ENCODE measurements at regions not wholly inside any gene's neighbourhood (a gene's known extent, or its start where the extent isn't known, plus 50 kb on each side); places are given as distances from the start of the nearest gene placed in this dataset.
A peak's percentile ranks its signal among the peaks of the same experiment; 100 is the strongest.

DNA sequence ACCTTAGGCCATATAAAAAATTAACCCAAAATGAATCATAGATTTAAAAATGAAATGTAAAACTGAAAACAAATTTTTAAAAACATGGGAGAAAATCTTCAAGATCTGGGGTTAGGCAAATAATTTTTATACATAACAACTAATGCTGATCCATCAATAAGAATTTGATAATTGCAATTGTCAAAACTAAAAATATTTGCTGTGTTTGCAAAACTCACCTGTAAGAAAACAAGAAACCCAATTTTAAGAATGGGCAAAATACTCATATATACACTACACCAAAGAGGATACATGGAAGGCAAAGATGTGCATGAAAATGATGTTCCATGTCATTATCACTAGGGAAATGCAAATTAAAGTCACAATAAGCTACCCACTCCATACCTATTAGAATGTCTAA, 194.8 kb upstream of the NRP1 start:
- no peak for DNase-seq

DNA sequence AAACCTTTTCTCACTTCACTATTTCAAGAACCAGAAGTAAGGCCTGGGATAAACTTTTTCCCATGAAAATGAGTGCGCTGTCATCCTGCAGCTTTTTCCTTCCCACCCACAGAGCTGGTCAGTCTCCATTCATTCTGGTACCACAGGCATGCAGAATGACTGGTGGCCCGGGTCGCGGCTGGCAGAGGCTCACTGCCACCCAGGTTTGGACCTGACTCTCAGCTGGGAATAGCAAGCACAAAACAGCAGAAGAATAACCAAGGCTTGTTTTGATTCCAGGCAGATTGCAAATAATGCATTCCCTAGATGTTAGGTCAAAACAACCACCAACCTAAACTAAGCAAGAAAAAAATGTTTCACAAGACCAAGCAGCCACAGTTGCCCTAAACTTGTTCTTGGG, 190.5 kb upstream of the NRP1 start:
- no peak for DNase-seq

DNA sequence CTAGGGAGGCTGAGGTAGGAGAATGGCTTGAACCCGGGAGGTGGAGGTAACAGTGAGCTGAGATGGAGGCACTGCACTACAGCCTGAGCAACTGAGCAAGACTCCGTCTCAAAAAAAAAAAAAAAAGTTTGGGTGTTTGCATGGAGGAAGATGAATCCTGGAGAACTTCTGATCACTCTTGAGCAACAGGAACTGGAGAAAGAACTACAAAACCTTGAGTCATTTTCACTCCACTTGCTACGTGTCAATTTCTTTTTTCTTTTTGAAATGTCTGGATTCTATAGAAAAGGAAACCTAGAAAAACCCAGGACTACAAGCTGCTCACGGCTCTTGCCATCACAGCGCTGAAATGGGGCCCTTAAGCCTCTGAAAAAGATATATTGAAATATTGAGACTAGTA, 189.6 kb upstream of the NRP1 start:
- DNase-seq: no peak

DNA sequence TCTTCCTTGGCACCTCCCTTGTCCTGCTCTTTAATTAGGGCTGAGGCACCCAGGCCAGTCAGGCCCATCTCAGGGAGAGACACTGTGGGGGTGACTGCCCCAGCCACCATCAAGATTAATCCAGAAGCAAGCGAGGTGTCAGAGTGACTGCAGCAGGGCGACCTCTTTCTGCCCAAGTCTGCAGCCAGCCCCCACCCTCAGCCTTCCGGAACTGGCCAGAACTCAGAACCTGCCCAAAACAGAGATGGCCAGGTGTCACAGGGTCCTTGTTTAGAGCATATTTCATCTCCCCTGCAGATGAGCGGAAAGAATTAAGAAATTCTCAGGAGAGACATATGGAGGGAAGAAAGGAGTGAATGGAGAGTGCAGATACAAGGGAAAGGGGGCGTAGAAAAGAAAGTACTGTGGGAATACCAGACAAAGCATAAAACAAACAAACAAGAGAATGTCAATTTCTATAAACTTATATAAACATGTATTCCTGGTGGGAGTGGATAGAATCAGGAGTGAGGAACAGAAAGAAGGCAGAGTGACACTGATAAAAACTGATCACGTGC, 188.8 kb upstream of the NRP1 start:
- DNase-seq: no peak

DNA sequence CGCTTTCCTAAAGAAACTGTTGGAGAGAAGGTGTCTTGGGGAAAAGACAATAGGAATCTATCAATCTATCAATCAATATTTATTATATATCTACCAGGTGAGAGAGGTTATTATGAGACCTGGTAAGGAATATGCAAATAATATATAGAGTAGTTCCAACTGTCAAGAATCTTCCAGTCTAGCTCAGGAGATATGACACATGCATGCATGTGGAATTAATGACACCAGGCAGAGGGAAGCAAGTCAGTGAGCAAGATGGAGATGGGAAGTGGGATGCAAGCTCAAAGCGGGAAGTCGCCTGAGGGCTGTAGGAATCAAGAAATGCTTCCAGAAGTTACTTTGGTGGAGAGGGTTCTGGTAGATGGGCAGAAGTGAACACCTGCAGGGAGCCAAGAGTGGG, 187.4 kb upstream of the NRP1 start:
- DNase-seq: no peak

DNA sequence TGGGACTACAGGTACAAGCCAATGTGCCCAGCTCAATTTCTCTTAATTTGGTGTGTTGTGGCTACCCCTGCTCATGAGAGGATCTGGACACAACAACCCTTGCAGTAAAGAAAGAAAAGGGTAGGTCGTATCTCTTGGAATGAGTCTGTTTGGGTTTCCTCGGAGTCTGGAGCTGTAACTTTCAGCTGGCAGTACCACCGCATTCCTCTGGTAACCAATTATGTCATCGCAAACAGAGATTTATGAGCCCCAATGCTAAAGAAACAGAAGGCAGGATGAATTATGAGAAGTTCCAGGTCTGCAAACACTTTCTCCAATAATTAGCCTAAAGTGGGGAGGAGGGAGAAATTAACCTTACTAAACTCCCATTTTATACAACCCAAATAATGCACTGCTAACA, 186.6 kb upstream of the NRP1 start:
- DNase-seq: no peak

DNA sequence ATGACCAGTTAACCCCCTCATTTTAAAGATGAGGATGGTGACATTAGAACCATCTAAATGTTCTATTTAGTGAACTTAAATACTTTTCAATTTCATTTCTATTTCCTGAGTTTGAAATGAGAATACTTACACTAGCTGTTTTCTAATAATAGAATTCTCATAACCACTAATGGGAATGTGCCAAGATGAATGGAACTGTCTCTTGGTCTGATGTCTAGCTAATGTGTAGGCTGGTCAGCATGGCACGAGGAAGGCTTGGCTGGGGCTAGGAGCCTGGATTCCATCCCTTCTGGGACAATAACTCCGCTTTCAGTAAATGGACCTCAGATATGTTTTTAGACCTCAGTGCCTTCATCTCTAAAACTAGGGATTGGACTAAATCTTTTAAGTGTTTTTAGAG, 185.8 kb upstream of the NRP1 start:
- DNase-seq: no peak

DNA sequence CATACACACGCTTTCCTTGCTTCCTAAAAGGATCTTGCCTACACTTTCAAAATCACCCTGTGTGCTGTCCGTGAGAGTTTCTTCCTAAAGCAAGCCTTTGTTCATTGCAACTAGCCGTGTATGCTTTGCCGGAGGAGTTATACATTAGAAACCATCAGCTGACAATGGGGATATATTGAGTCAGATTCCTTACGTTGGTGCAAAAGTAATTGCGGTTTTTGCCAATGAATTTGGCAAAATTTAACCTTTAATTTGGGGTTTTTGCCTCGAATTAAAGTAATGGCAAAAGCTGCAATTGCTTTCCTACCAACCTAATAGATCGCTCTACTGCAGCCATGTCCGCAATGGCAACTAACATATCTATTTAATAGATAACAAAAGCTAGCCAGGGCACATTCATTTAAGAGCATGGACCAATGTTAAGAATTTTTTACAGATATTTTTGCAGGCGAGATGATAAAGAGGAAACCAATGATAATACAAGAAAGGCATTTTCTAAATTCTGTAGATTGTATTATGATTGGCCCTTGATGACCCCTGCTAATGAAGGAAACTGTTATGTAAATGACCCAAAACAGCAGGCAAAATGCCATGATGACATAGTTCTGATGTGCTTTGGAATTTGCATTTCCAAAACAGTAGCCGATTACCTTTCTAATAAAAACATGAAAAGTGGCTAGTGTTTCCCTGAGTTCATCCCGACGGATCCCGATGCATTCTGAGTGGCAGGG, 184.8 kb upstream of the NRP1 start:
- no peak for DNase-seq

DNA sequence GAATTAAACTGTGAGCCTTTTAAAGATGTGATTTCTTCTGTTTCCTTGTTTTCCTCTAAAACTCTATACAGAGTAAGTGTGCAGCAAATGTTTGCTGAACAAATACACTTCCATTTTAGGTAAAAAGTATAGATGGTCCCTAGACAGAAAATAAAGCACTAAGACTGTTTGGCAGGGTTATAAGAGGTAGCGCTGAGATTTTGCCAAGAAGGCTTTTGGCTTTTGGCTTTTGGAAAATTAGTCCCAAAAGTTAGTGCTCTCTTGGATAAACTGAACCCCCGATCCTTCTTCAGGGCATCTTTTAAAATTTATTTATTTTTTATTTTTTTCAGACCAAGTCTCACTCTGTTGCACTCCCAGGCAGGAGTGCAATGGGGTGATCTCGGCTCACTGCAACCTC, 175.7 kb upstream of the NRP1 start:
- DNase-seq: no peak

DNA sequence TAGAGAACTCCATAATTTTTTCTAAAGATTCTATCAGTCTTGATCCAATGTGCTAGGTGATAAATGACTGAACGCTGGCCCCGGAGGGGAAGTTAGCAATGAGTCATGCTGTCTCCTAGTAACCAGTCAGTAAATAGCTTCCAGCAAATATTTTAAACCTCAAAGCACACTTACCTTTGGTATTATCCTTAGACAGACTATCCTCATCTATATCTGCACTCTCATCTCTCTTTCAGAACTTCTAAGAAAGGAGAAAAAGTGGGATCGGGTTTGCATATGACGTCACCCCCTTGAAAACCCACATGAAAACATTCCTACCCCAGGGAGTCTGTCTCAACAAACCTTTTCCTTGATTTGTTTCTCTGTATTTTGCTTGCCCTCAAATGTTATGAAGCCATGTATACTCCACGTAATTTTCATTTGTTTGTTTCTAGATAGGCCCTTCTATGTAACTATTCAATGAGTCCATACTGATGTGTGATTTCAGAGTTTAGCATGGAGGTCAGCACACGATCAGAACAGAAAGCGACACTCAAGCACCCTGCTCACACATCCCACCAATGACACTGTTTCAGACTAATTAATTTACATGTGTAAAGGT, 174.9 kb upstream of the NRP1 start:
- peak; percentile 21 to 55 for DNase-seq

DNA sequence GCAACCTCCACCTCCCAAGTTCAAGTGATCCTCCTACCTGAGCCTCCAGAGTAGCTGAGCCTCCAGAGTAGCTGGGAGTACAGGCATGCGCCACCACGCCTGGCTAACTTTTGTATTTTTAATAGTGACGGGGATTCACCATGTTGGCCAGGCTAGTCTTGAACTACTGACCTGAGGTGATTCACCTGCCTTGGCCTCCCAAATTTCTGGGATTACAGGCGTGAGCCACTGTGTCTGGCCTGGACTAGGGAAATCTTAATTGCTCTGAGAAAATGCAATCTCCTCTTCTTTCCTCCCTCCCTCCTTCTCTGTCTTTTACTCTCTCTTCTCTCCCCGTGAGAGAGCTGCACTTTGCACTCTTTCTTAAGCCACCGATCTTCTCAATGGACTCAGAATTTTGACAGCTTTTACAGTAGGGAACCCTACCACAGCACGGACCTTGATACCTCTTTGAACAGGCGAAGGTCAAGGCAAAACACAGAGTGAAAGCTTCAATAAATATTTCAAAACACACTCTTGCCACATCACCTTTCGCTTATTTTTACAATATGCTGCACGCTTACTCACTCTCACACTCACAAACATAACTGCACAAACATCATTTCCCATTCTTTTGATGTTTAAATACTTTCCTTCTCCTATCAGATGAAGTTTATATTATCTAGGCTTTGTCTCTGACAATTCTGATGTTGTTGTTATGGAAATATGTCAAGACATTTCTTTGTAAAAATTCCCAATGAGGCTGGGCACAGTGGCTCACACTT, 173.4 kb upstream of the NRP1 start:
- DNase-seq: no peak

DNA sequence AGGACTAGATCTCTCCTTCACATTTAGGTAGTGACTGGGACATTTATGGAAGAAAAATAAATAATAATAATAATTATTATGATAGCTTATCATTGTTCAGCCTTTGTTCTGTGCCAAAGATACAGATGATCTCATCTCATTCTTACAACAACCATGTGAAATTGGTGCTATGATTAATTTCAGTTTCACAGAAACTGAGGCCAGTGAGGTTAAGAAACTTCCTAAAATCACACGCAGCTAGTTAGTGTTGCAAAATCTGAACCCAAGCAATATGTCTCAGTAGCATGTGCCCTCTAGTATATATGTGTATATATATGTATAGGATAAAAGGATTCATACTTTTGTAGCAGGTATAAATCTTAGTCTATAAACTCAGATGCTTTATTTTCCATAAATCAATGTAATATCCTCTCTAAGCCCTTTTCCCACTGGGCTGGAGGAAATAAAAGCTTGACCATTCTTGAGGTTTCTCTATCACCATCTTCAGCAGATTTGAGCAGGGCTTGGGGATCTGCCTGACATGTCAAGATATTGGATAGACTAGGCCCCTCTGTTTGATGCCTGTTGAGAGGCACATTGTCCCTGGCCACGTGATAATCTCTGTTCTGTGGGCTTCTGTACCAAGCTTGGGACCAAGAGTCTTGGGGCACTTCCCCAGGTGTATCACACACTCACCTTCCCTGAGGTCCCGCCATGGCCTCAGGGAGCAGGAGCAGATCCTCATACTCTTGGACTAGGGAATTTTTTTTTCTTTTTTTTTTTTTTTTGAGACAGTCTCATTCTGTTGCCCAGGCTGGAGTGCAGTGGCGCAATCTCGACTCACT, 172.6 kb upstream of the NRP1 start:
- no peak for DNase-seq

DNA sequence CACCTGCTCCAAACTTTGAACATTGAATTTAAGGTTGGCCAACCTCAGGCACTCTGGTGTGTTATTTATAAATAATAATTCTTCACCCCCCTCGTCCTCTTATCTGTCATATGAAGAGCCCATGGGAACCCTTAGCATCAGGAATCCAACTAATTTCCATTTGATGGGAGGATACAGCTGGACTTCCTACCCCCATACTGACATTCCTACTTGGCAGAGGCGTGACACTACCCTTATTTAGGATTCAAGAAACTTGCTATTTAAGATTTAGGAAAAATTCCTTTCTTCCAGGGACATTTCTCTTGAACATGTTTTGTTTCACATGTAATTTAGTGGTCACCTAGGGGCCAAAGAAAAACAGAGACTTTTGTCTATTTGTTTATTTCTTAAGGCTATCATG, 171.9 kb upstream of the NRP1 start:
- no peak for DNase-seq

DNA sequence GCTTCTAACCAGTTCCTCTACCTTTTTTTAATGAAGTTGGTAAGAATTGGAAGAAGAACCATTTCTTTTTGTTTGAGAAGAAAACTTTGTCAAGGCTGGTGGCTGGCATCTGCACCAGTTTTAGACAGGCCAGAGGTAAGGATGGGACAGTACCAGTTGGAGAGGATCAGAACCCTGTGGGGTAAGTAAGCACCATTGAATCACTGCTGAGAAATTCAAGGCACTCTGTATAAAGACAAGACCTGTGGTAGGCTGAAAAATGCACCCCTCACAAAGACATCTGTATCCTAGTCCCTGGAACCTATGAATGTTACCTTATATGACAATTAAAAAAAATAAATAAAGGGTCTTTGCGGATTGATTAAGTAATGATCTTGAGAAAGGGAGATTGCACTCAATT, 166.7 kb upstream of the NRP1 start:
- no peak for DNase-seq

DNA sequence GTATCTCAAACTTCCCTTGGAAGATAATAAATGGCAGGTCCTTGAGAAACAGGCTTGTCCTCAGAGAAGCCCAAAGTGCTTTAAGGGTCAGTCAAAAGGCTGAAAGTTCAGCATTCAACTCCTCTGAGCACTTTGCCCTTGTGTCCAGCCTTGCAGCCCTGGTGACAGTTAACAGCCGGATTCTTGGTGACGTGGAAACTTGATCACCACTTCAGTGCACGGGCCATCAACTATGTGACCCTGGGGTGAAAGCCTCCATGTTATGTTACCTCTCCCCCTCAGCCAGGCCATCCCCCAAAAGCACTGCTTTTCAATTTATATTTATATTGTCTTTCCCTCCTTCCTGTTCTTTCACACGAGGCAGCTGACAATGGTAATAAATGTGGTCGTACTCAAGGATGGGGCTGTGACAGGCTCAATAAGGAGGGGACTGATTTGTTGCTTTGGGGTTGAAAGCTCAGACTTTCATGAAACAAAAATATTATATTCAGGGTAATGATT, 164.0 kb upstream of the NRP1 start:
- DNase-seq: no peak

DNA sequence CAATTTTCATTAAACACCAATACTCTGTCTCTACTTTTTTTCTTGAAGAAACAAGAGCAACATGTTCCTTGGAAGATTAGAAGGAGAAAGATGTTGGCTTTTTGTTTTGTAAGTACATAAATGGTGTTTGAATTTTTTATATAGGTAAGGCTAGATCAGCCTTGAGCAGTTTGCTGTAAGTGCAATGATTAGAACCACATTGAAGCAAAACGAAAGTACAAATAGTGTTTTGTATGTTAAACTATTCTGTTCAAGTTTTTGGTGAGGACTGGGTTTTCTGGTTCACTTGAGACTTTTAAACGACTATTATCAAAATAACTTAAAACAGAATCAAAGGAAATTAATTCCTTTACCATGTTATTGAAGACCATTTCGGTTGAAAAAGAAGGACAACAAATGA, 162.9 kb upstream of the NRP1 start:
- DNase-seq: no peak

DNA sequence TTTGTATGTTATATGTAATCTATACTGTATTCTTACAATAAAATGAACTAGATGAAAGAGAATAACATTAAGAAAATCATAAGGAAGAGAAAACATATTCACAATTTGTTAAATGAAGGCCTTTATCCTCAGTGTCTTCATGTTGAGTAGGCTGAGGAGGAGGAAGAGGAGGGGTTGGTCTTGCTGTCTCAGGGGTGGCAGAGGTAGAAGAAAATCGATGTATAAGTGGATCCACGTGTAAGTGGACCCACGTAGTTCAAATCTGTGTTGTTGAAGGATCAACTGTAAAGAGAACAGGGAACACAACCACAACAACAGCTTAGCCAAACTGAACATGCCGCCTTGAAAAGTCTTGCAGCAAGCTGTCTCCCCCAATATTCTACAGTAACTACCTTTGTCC, 161.6 kb upstream of the NRP1 start:
- DNase-seq: no peak

DNA sequence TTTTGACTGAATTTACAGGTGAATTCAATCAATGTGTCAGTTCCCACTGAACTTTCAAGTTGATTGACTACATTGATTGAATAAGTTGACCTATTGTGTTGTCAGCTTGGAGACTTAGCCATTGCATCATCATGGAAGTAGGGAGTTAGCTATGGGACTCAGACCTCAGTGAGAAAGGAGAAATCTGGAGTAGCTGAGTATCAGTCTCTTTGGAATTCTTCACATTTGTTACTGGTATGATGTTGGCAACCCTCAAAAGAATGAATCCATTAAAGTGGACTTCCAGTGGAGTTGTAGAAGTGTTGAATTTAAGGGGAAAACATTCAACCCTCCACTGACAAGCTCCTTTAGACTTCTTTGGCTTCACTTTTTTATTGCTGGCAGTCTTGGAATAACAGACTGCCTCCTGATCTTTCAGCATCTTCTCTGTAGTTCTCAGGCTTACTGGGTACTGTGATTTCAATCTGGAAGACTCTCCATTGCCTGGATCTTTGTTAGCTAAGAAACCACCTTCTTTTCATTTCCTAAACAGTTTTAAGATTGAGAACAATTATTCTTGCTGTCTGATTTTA, 160.3 kb upstream of the NRP1 start:
- DNase-seq: no peak

DNA sequence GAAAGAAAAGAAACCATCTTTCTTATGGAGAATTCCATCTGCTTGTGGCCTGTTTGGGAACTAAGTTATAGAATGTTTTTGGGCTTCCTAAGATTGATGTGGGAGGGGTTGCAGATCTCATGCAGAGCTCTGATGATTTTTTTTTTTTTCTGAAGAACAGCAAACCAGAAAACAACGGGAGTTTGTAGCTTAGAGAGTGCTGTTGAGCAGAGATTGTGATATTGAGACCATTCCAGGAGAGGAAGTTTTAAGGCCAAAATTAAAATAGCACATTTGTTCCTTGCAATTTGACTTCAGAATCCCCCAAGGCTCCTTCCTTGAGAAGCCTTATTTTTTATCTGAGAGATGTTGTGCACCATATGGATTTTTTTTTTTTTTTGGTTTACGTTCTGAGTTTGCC, 159.5 kb upstream of the NRP1 start:
- no peak for DNase-seq

DNA sequence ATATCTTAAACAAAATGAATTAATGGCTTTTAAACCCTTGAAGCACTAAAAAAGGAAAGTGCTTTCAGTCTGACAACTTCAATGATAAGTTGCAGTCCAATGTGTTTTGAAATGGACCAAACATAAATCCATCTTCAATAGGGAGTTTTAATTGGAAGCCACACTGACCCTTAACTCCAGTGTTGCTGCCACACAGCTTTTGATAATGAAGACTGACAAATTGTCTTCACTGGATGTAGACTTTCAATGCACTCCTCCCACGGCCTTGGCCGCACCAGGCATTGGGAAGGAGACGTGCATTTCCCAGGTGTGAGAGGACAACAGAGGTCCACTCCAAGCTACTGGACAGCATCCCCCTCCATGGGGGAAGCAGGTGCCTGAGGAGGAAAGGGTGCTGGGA, 159.0 kb upstream of the NRP1 start:
- DNase-seq: no peak

DNA sequence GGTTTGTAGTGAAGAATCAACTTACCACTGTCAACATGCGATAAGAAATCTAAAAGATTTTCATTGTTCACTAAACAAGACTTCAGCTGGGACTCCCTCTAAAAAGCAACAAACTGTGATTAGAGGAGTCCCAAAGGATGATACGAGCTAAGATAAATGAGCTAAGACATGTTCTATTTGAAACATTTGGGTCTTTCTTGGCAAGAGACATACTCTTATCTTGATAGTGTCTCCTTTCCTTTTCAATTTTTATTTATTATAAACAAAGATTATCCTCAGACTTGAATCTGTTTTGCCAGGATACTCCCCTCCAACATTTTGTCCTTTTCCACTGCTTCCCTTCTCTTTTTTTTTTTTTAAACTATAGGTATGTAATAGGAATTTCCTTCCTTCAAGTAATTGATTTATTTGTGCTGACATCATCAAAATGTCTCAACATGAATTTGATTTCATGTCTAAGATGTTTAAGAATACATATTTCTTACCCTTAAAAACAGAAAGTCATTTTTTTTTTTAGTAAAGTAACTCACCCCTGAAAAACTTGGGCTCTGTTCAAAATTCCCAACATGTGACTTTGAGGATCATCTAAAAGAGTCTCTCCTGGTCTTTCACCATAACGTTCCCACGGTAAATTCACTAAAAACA, 158.4 kb upstream of the NRP1 start:
- DNase-seq: no peak
